Memory B cell (primary cell): ENCODE measurements at regions not wholly inside any gene's neighbourhood (a gene's known extent, or its start where the extent isn't known, plus 50 kb on each side); places are given as distances from the start of the nearest gene placed in this dataset.

Source experiments
- ATAC-seq: fragments of 150-1000 bp; cut with Tn5 transposase; 2 replicates; pipeline ENCODE4 v1.10.0; 2021; ENCODE audit warnings: low read depth, mild to moderate bottlenecking, moderate library complexity
- DNase-seq, 2 donors: peaks; one replicate each; pipeline ENCODE4 v3.0.0; 2022; ENCODE audit warnings: low spot score in 2 of 2
- H3K27ac Mint-ChIP-seq: one replicate; pipeline ENCODE4 v1.8.0; 2022; ENCODE audit warnings: mild to moderate bottlenecking, moderate library complexity, mixed read lengths
- H3K27me3 Mint-ChIP-seq: one replicate; pipeline ENCODE4 v1.8.0; 2022; ENCODE audit warnings: mixed read lengths
- H3K36me3 Mint-ChIP-seq: one replicate; pipeline ENCODE4 v1.8.0; 2022; ENCODE audit warnings: mild to moderate bottlenecking, mixed read lengths
- H3K4me1 Mint-ChIP-seq: one replicate; pipeline ENCODE4 v1.8.0; 2022; ENCODE audit warnings: mixed read lengths
- H3K4me3 Mint-ChIP-seq: one replicate; pipeline ENCODE4 v1.8.0; 2022; ENCODE audit warnings: mild to moderate bottlenecking, moderate library complexity, mixed read lengths
- H3K9me3 Mint-ChIP-seq: one replicate; pipeline ENCODE4 v1.8.0; 2022; ENCODE audit warnings: mixed read lengths

- ATAC-seq (no peak), DNase-seq (no peak)
- peaks cover 6% of the 10 kb centered on the region for H3K27me3 Mint-ChIP-seq
- H3K27ac Mint-ChIP-seq = no peak overlapping the region
- H3K4me3 Mint-ChIP-seq = no peak overlapping the region
- peaks cover 3% of the 10 kb centered on the region for H3K9me3 Mint-ChIP-seq
- no peaks in the 10 kb centered on the region for H3K36me3 Mint-ChIP-seq
- peaks cover 2% of the 10 kb centered on the region for H3K4me1 Mint-ChIP-seq
These were observed 194.2 kb downstream of the GLI2 start for GRCh38 chr2:120929829-120930228.

GRCh38 chr2:120930236-120930635, 194.6 kb downstream of the GLI2 start:
- Mint-ChIP-seq H3K27me3 (peaks cover 8% of the 10 kb centered on the region), H3K4me1 (peaks cover 2% of the 10 kb centered on the region), H3K27ac (no peak overlapping the region), H3K4me3 (no peak overlapping the region), H3K9me3 (peaks cover 3% of the 10 kb centered on the region), H3K36me3 (no peaks in the 10 kb centered on the region)
- no peak for ATAC-seq
- DNase-seq = no peak

- Mint-ChIP-seq H3K9me3 (peaks cover 3% of the 10 kb centered on the region), H3K27ac (no peak overlapping the region), H3K4me3 (no peak overlapping the region), H3K36me3 (no peaks in the 10 kb centered on the region), H3K4me1 (peaks cover 2% of the 10 kb centered on the region), H3K27me3 (peaks cover 9% of the 10 kb centered on the region)
- DNase-seq (no peak), ATAC-seq (no peak)
These were observed 195.2 kb downstream of the GLI2 start for GRCh38 chr2:120930864-120931263.

GRCh38 chr2:120932472-120932871, 196.8 kb downstream of the GLI2 start:
- Mint-ChIP-seq H3K27me3 (peaks cover 9% of the 10 kb centered on the region), H3K27ac (no peak overlapping the region), H3K9me3 (peaks cover 3% of the 10 kb centered on the region), H3K36me3 (no peaks in the 10 kb centered on the region), H3K4me1 (peaks cover 2% of the 10 kb centered on the region), H3K4me3 (no peak overlapping the region)
- ATAC-seq = no peak
- no peak for DNase-seq

- ATAC-seq = no peak
- Mint-ChIP-seq H3K9me3 (peaks cover 3% of the 10 kb centered on the region), H3K27me3 (peaks cover 9% of the 10 kb centered on the region), H3K27ac (no peak overlapping the region), H3K4me3 (no peak overlapping the region), H3K36me3 (no peaks in the 10 kb centered on the region), H3K4me1 (peaks cover 2% of the 10 kb centered on the region)
- no peak for DNase-seq
These were observed 197.2 kb downstream of the GLI2 start for GRCh38 chr2:120932881-120933280.

- Mint-ChIP-seq H3K4me3 (no peak overlapping the region), H3K36me3 (no peaks in the 10 kb centered on the region)
These were observed 198.3 kb downstream of the GLI2 start for GRCh38 chr2:120933693-120934573.

GRCh38 chr2:120934574-120935338, 199.1 kb downstream of the GLI2 start:
- no peak overlapping the region for H3K4me3 Mint-ChIP-seq
- H3K36me3 Mint-ChIP-seq = no peaks in the 10 kb centered on the region
- ATAC-seq (no peak), DNase-seq (no peak)
- peaks cover 9% of the 10 kb centered on the region for H3K27me3 Mint-ChIP-seq
- H3K9me3 Mint-ChIP-seq = peaks cover 2% of the 10 kb centered on the region
- H3K27ac Mint-ChIP-seq = no peak overlapping the region
- no peaks in the 10 kb centered on the region for H3K4me1 Mint-ChIP-seq

More at GRCh38 chr2:120933693-120934573, 198.3 kb downstream of the GLI2 start:
- no peak for DNase-seq
- no peak for ATAC-seq
- no peaks in the 10 kb centered on the region for H3K4me1 Mint-ChIP-seq
- H3K27ac Mint-ChIP-seq = no peak overlapping the region
- H3K27me3 Mint-ChIP-seq = peaks cover 9% of the 10 kb centered on the region
- peaks cover 2% of the 10 kb centered on the region for H3K9me3 Mint-ChIP-seq

GRCh38 chr2:120935339-120936313, 200.0 kb downstream of the GLI2 start:
- no peak overlapping the region for H3K4me3 Mint-ChIP-seq
- DNase-seq (no peak), ATAC-seq (no peak)
- peaks cover 2% of the 10 kb centered on the region for H3K9me3 Mint-ChIP-seq
- H3K4me1 Mint-ChIP-seq = no peaks in the 10 kb centered on the region
- H3K27me3 Mint-ChIP-seq = peaks cover 9% of the 10 kb centered on the region
- no peaks in the 10 kb centered on the region for H3K36me3 Mint-ChIP-seq
- no peak overlapping the region for H3K27ac Mint-ChIP-seq

- no peak for ATAC-seq
- H3K27me3 Mint-ChIP-seq = peaks cover 9% of the 10 kb centered on the region
These were observed 201.0 kb downstream of the GLI2 start for GRCh38 chr2:120936476-120937334.

GRCh38 chr2:120937686-120938044, 202.0 kb downstream of the GLI2 start:
- Mint-ChIP-seq H3K9me3 (no peaks in the 10 kb centered on the region), H3K27ac (no peak overlapping the region), H3K4me1 (no peaks in the 10 kb centered on the region), H3K36me3 (no peaks in the 10 kb centered on the region), H3K4me3 (no peak overlapping the region), H3K27me3 (peaks cover 7% of the 10 kb centered on the region)
- ATAC-seq (no peak), DNase-seq (no peak)

More at GRCh38 chr2:120936476-120937334, 201.0 kb downstream of the GLI2 start:
- no peak overlapping the region for H3K4me3 Mint-ChIP-seq
- H3K27ac Mint-ChIP-seq = no peak overlapping the region
- H3K9me3 Mint-ChIP-seq = no peaks in the 10 kb centered on the region
- no peaks in the 10 kb centered on the region for H3K36me3 Mint-ChIP-seq
- DNase-seq = no peak
- no peaks in the 10 kb centered on the region for H3K4me1 Mint-ChIP-seq

GRCh38 chr2:120938045-120938771, 202.5 kb downstream of the GLI2 start:
- Mint-ChIP-seq H3K4me3 (no peak overlapping the region), H3K36me3 (no peaks in the 10 kb centered on the region), H3K27ac (no peak overlapping the region), H3K27me3 (peaks cover 7% of the 10 kb centered on the region), H3K9me3 (no peaks in the 10 kb centered on the region), H3K4me1 (no peaks in the 10 kb centered on the region)
- DNase-seq (no peak), ATAC-seq (no peak)

GRCh38 chr2:120939595-120940318, 204.1 kb downstream of the GLI2 start:
- no peak overlapping the region for H3K27ac Mint-ChIP-seq
- H3K36me3 Mint-ChIP-seq = no peaks in the 10 kb centered on the region
- H3K4me1 Mint-ChIP-seq = no peaks in the 10 kb centered on the region
- H3K9me3 Mint-ChIP-seq = no peaks in the 10 kb centered on the region
- peaks cover 7% of the 10 kb centered on the region for H3K27me3 Mint-ChIP-seq
- no peak overlapping the region for H3K4me3 Mint-ChIP-seq
- ATAC-seq (no peak), DNase-seq (no peak)
